Prostate gland (tissue), 2 donors: ENCODE measurements at regions not wholly inside any gene's neighbourhood (a gene's known extent, or its start where the extent isn't known, plus 50 kb on each side); places are given as distances from the start of the nearest gene placed in this dataset.
"Not testable (repeated sequence)": the region's sequence is repeated elsewhere in the genome, so short reads cannot be mapped to it uniquely, and the experiment has no call there.

ENCODE experiments used
- POLR2A ChIP-seq: fragments of 450-650 bp; IDR thresholded peaks from one replicate; pipeline ENCODE4 v1.6.1; 2016; ENCODE audit warnings: antibody characterized with exemption, mild to moderate bottlenecking
- POLR2AphosphoS5 ChIP-seq: sonication (generic); formaldehyde crosslinking; IDR thresholded peaks from one replicate; pipeline ENCODE4 v1.6.1; 2017; ENCODE audit warnings: antibody characterized with exemption
- TF ChIP-seq, protein P1 (sequence below), 4 experiments: fragments of 200-600 bp in 2 of 4; fragments of 450-650 bp in 2 of 4; sonication (generic) in 2 of 4; IDR thresholded peaks; 1 replicate in 3 of 4; 2 replicates in 1 of 4; pipeline ENCODE4 v1.5.1; 2016 to 2019; ENCODE audit warnings: antibody characterized with exemption in 4 of 4, mild to moderate bottlenecking in 2 of 4, moderate library complexity in 2 of 4

DNA sequence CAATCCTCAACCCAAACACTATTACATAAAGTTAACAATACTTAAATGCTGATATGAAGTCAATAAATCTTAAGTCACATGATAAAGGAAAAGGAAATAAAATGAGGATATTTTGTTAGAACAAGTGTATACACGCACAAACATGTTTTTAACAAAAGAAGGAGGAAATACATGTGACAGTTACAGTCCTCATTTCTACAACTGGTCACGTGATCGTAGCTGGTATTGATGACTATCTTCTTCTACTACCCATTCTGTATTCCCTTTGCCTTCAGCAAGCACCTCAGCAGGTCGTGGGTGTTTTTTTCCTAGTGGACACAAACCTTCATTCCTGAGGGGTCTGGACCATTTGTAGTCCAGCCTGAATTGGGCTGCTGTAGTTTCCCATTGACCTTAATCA is 610.8 kb downstream of the XPNPEP1 start:
- TF ChIP-seq, protein P1, sequence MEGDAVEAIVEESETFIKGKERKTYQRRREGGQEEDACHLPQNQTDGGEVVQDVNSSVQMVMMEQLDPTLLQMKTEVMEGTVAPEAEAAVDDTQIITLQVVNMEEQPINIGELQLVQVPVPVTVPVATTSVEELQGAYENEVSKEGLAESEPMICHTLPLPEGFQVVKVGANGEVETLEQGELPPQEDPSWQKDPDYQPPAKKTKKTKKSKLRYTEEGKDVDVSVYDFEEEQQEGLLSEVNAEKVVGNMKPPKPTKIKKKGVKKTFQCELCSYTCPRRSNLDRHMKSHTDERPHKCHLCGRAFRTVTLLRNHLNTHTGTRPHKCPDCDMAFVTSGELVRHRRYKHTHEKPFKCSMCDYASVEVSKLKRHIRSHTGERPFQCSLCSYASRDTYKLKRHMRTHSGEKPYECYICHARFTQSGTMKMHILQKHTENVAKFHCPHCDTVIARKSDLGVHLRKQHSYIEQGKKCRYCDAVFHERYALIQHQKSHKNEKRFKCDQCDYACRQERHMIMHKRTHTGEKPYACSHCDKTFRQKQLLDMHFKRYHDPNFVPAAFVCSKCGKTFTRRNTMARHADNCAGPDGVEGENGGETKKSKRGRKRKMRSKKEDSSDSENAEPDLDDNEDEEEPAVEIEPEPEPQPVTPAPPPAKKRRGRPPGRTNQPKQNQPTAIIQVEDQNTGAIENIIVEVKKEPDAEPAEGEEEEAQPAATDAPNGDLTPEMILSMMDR (IDR thresholded peaks at IDR 0.05) = not testable (repeated sequence)
- not testable (repeated sequence) for TF ChIP-seq POLR2A, POLR2AphosphoS5
